ENCODE measurements at regions not wholly inside any gene's neighbourhood (a gene's known extent, or its start where the extent isn't known, plus 50 kb on each side); places are given as distances from the start of the nearest gene placed in this dataset.

GRCh38 chr2:2702385-2702784 is 371.3 kb upstream of the MYT1L start:
- no peak for TF ChIP-seq EP300 (IDR thresholded peaks at IDR 0.05)
- no peak for TF ChIP-seq POLR2A (IDR thresholded peaks at IDR 0.05)
- no peak for TF ChIP-seq CTCF (IDR thresholded peaks at IDR 0.05)

GRCh38 chr2:2701813-2702212 is 370.7 kb upstream of the MYT1L start:
- Histone ChIP-seq H3K9me3 (no peaks in the 10 kb centered on the region), H3K4me3 (no peak overlapping the region), H3K4me1 (ENCODE audit: insufficient read depth) (peaks cover 9% of the 10 kb centered on the region), H3K27me3 (no peaks in the 10 kb centered on the region), H3K36me3 (no peaks in the 10 kb centered on the region), H3K27ac (no peak overlapping the region)
- TF ChIP-seq CTCF (IDR thresholded peaks at IDR 0.05) (no peak), EP300 (IDR thresholded peaks at IDR 0.05) (no peak), POLR2A (IDR thresholded peaks at IDR 0.05) (no peak)
- intact Hi-C loops (cut with DNase I), result loop anchor here in 1 of 4 donors (10.0 kb wide), 1 partner anchor 143 kb away; no protein-coding TSS in a partner anchor
- DNase-seq, result no peak
- WGBS, 3 donors, result 76 to 91% (median 88%) methylated on average over 8 of the region's 8 CpGs

More at GRCh38 chr2:2702385-2702784, 371.3 kb upstream of the MYT1L start:
- Histone ChIP-seq H3K9me3 (no peaks in the 10 kb centered on the region), H3K36me3 (no peaks in the 10 kb centered on the region), H3K4me1 (ENCODE audit: insufficient read depth) (peaks cover 9% of the 10 kb centered on the region), H3K27me3 (no peaks in the 10 kb centered on the region), H3K27ac (no peak overlapping the region), H3K4me3 (no peak overlapping the region)
- no peak for DNase-seq
- intact Hi-C loops (cut with DNase I), result loop anchor here in 1 of 4 donors (10.0 kb wide), 1 partner anchor 142 kb away; no protein-coding TSS in a partner anchor
- WGBS, 3 donors, result 80 to 94% (median 87%) methylated on average over 9 of the region's 9 CpGs

GRCh38 chr2:2701176-2701781 is 370.2 kb upstream of the MYT1L start:
- H3K27ac ChIP-seq, result no peak overlapping the region
- H3K9me3 ChIP-seq, result no peaks in the 10 kb centered on the region
- intact Hi-C loops (cut with DNase I), result loop anchor here in 1 of 4 donors (10.0 kb wide), 1 partner anchor 144 kb away; no protein-coding TSS in a partner anchor
- DNase-seq, result no peak
- TF ChIP-seq EP300 (IDR thresholded peaks at IDR 0.05), result no peak
- no peak for TF ChIP-seq CTCF (IDR thresholded peaks at IDR 0.05)
- TF ChIP-seq POLR2A (IDR thresholded peaks at IDR 0.05), result no peak
- no peak overlapping the region for H3K4me3 ChIP-seq
- no peaks in the 10 kb centered on the region for H3K27me3 ChIP-seq
- peaks cover 9% of the 10 kb centered on the region for H3K4me1 ChIP-seq (ENCODE audit: insufficient read depth)
- H3K36me3 ChIP-seq, result no peaks in the 10 kb centered on the region
- WGBS, 3 donors, result 73 to 76% (median 75%) methylated on average over 22 of the region's 22 CpGs

- WGBS, 3 donors, result 43 to 68% (median 56%) methylated on average over 9 of the region's 9 CpGs
- TF ChIP-seq CTCF (IDR thresholded peaks at IDR 0.05) (no peak), EP300 (IDR thresholded peaks at IDR 0.05) (no peak), POLR2A (IDR thresholded peaks at IDR 0.05) (no peak)
- intact Hi-C loops (cut with DNase I), result no loop called here
Observed at GRCh38 chr2:2699121-2699505, 368.0 kb upstream of the MYT1L start.

More at GRCh38 chr2:2699121-2699505, 368.0 kb upstream of the MYT1L start:
- Histone ChIP-seq H3K4me1 (ENCODE audit: insufficient read depth) (peaks cover 6% of the 10 kb centered on the region), H3K9me3 (no peaks in the 10 kb centered on the region), H3K4me3 (no peak overlapping the region), H3K27me3 (no peaks in the 10 kb centered on the region), H3K36me3 (no peaks in the 10 kb centered on the region), H3K27ac (no peak overlapping the region)
- no peak for DNase-seq
